OCI-LY3 (cell line): ENCODE measurements at regions not wholly inside any gene's neighbourhood (a gene's known extent, or its start where the extent isn't known, plus 50 kb on each side); places are given as distances from the start of the nearest gene placed in this dataset.

Source experiments
- EZH2phosphoT487 ChIP-seq: fragments of 200-600 bp; shearing (Covaris generic); IDR thresholded peaks from 2 replicates; pipeline ENCODE4 v1.6.1; 2018; ENCODE audit warnings: antibody characterized with exemption, mixed run types, low read depth
- TF ChIP-seq, protein P1 (sequence below): fragments of 200-600, 300-600 bp; sonication (generic); IDR thresholded peaks from 2 replicates; pipeline ENCODE4 v1.5.1; 2014; ENCODE audit warnings: antibody characterized with exemption, low read length, low read depth

DNA sequence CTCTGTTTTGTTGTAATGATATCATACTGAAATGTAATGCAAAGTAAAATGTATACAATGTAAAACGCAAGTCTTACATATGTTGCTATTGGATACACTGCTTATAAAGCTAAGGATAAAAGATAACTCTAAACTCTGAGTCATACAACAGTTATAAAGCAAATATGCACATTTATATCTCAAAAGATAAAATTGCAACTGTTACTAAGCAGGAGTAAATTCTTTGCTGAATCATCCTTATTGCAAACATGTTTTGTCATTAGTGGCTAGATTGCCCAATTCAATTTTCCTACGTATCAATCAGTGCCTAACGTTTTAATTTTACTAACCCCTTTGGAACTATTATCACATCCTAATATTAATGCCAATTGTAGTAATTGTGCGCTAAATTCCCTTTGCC is 762.9 kb downstream of the LTN1 start:
- TF ChIP-seq, protein P1, sequence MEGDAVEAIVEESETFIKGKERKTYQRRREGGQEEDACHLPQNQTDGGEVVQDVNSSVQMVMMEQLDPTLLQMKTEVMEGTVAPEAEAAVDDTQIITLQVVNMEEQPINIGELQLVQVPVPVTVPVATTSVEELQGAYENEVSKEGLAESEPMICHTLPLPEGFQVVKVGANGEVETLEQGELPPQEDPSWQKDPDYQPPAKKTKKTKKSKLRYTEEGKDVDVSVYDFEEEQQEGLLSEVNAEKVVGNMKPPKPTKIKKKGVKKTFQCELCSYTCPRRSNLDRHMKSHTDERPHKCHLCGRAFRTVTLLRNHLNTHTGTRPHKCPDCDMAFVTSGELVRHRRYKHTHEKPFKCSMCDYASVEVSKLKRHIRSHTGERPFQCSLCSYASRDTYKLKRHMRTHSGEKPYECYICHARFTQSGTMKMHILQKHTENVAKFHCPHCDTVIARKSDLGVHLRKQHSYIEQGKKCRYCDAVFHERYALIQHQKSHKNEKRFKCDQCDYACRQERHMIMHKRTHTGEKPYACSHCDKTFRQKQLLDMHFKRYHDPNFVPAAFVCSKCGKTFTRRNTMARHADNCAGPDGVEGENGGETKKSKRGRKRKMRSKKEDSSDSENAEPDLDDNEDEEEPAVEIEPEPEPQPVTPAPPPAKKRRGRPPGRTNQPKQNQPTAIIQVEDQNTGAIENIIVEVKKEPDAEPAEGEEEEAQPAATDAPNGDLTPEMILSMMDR: no peak
- no peak for TF ChIP-seq EZH2phosphoT487
